ENCODE measurements at regions not wholly inside any gene's neighbourhood (a gene's known extent, or its start where the extent isn't known, plus 50 kb on each side); places are given as distances from the start of the nearest gene placed in this dataset.

- no peak for ATAC-seq (ENCODE audit: low read depth)
- Histone ChIP-seq H3K4me1 (ENCODE audit: insufficient read depth, poor library complexity, severe bottlenecking) (no peaks in the 10 kb centered on the region), H3K36me3 (ENCODE audit: low read depth) (no peaks in the 10 kb centered on the region), H3K4me3 (ENCODE audit: severe bottlenecking) (no peak overlapping the region), H3K9me3 (ENCODE audit: severe bottlenecking) (no peaks in the 10 kb centered on the region), H3K27ac (ENCODE audit: poor library complexity, severe bottlenecking) (no peak overlapping the region), H3K27me3 (ENCODE audit: insufficient read depth, poor library complexity, severe bottlenecking) (no peaks in the 10 kb centered on the region)
- no peak for TF ChIP-seq CTCF (IDR thresholded peaks at IDR 0.05; ENCODE audit: poor library complexity, severe bottlenecking)
- DNase-seq (ENCODE audit: low spot score), result peak; percentile 25
These were observed 1119.7 kb downstream of the BRD1 start for GRCh38 chr22:48707763-48708557.

GRCh38 chr22:48706934-48707762 is 1120.5 kb downstream of the BRD1 start:
- ATAC-seq (ENCODE audit: low read depth) (no peak), DNase-seq (ENCODE audit: low spot score) (peak; percentile 28)
- no peak for TF ChIP-seq CTCF (IDR thresholded peaks at IDR 0.05; ENCODE audit: poor library complexity, severe bottlenecking)
- Histone ChIP-seq H3K36me3 (ENCODE audit: low read depth) (no peaks in the 10 kb centered on the region), H3K4me1 (ENCODE audit: insufficient read depth, poor library complexity, severe bottlenecking) (no peaks in the 10 kb centered on the region), H3K9me3 (ENCODE audit: severe bottlenecking) (no peaks in the 10 kb centered on the region), H3K27me3 (ENCODE audit: insufficient read depth, poor library complexity, severe bottlenecking) (no peaks in the 10 kb centered on the region), H3K4me3 (ENCODE audit: severe bottlenecking) (no peak overlapping the region), H3K27ac (ENCODE audit: poor library complexity, severe bottlenecking) (no peak overlapping the region)

- DNase-seq (ENCODE audit: low spot score), result peak; percentile 34
- H3K4me1 ChIP-seq (ENCODE audit: insufficient read depth, poor library complexity, severe bottlenecking), result no peaks in the 10 kb centered on the region
- TF ChIP-seq CTCF (IDR thresholded peaks at IDR 0.05; ENCODE audit: poor library complexity, severe bottlenecking), result no peak
- H3K27me3 ChIP-seq (ENCODE audit: insufficient read depth, poor library complexity, severe bottlenecking), result no peaks in the 10 kb centered on the region
- no peaks in the 10 kb centered on the region for H3K36me3 ChIP-seq (ENCODE audit: low read depth)
- ATAC-seq (ENCODE audit: low read depth), result no peak
- no peak overlapping the region for H3K4me3 ChIP-seq (ENCODE audit: severe bottlenecking)
- H3K9me3 ChIP-seq (ENCODE audit: severe bottlenecking), result no peaks in the 10 kb centered on the region
- H3K27ac ChIP-seq (ENCODE audit: poor library complexity, severe bottlenecking), result no peak overlapping the region
These were observed 1121.6 kb downstream of the BRD1 start for GRCh38 chr22:48705917-48706605.

- Histone ChIP-seq H3K36me3 (ENCODE audit: low read depth) (no peaks in the 10 kb centered on the region), H3K27ac (ENCODE audit: poor library complexity, severe bottlenecking) (no peak overlapping the region), H3K9me3 (ENCODE audit: severe bottlenecking) (no peaks in the 10 kb centered on the region), H3K4me1 (ENCODE audit: insufficient read depth, poor library complexity, severe bottlenecking) (no peaks in the 10 kb centered on the region), H3K4me3 (ENCODE audit: severe bottlenecking) (no peak overlapping the region), H3K27me3 (ENCODE audit: insufficient read depth, poor library complexity, severe bottlenecking) (no peaks in the 10 kb centered on the region)
- TF ChIP-seq CTCF (IDR thresholded peaks at IDR 0.05; ENCODE audit: poor library complexity, severe bottlenecking), result no peak
- DNase-seq (ENCODE audit: low spot score) (peak; percentile 47), ATAC-seq (ENCODE audit: low read depth) (no peak)
These were observed 1122.3 kb downstream of the BRD1 start for GRCh38 chr22:48705159-48705916.
